ENCODE measurements at regions not wholly inside any gene's neighbourhood (a gene's known extent, or its start where the extent isn't known, plus 50 kb on each side); places are given as distances from the start of the nearest gene placed in this dataset.

DNA sequence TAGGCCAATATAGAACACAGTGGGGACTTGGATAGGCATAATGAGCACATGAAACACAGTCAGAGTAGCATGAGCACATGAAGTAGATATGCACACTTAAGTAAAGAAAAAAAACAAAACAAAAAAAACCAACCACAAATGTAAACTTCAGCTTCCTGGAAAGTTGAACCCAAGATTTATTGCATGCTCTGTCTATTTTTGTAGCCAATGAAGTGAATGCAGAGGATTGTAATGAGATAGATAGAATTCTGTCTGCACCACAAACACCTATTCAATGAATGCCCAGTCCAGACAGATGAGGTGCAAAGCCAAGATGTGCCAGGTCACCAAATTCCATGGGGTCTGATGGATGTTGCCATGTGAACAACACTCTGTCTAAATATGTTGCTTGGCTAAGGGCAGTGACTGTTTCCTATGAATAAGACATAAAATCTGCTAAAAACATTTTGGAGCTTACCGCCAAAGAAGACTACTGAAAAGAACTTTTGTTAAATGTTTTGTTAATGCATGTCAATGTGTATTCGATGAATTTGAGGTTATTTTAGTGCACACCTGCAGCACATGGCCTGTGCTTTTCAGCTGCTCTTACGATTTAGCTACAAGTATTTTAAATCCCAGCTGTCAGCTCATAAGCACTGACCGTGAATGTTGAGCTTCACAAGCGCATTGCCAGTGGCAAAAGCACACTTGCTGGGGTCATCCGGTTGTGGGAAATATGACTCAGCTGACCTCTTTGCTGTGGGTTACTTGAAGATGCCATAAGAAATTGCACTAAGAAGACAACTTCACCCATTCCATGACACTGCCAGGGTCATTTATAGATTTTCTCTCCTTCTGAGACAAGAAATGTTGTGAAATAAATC, 374.8 kb upstream of the GNPDA2 start:
- TF ChIP-seq, protein P1, sequence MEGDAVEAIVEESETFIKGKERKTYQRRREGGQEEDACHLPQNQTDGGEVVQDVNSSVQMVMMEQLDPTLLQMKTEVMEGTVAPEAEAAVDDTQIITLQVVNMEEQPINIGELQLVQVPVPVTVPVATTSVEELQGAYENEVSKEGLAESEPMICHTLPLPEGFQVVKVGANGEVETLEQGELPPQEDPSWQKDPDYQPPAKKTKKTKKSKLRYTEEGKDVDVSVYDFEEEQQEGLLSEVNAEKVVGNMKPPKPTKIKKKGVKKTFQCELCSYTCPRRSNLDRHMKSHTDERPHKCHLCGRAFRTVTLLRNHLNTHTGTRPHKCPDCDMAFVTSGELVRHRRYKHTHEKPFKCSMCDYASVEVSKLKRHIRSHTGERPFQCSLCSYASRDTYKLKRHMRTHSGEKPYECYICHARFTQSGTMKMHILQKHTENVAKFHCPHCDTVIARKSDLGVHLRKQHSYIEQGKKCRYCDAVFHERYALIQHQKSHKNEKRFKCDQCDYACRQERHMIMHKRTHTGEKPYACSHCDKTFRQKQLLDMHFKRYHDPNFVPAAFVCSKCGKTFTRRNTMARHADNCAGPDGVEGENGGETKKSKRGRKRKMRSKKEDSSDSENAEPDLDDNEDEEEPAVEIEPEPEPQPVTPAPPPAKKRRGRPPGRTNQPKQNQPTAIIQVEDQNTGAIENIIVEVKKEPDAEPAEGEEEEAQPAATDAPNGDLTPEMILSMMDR (IDR thresholded peaks at IDR 0.05) = no peak
- no peak for ATAC-seq
- H3K9me3 ChIP-seq = peaks cover 5% of the 10 kb centered on the region
- peak in 1 of 3 donors; percentile 2 for DNase-seq
- no peaks in the 10 kb centered on the region for H3K4me1 ChIP-seq (ENCODE audit: low read depth)
- intact Hi-C loops (cut with DNase I, micrococcal nuclease) = no loop called here
- no peak overlapping the region for H3K4me3 ChIP-seq
- no peaks in the 10 kb centered on the region for H3K36me3 ChIP-seq (ENCODE audit: low read depth)

DNA sequence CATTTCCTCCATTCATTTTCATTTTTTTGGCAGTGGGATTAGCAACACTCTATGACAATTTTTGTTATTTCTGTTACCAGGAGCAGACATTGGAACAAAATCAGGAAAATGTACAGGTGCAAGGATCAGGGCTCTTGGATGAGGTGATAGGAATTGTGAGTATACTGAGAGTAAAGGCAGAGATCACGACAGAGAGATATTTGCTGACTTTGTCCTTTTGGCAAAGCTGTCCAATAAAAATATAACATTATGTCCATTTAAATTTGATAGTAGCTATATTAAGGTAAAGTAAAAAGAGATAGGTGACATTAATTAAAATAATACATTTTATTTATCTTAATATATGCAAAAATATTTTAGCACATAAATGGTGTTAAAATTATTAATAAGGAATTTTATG, 373.1 kb upstream of the GNPDA2 start:
- Histone ChIP-seq H3K4me1 (ENCODE audit: low read depth) (no peaks in the 10 kb centered on the region), H3K9me3 (peaks cover 4% of the 10 kb centered on the region), H3K36me3 (ENCODE audit: low read depth) (no peaks in the 10 kb centered on the region), H3K4me3 (no peak overlapping the region)
- intact Hi-C loops (cut with DNase I, micrococcal nuclease) = no loop called here
- TF ChIP-seq, protein P1 (IDR thresholded peaks at IDR 0.05) = no peak
- ATAC-seq (no peak), DNase-seq (no peak)

DNA sequence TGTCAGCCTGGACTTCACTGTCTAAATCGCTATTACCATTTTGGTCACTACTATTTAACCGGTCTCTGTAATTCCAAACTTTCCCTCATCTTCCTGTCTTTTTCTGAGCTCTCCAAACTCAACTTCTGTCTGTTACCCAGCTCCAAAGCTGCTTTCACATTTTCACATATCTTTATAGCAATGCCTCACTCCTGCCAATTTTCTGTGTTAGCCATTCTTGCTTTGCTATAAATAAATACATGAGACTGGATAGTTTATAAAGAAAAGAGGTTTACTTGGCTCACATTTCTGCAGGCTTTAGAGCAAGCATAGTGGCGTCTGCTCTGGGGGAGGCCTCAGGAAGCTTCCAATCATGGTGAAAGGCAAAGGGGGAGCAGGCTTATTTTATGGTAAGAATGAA, 368.3 kb upstream of the GNPDA2 start:
- DNase-seq (no peak), ATAC-seq (no peak)
- Histone ChIP-seq H3K4me3 (no peak overlapping the region), H3K9me3 (peaks cover 25% of the 10 kb centered on the region), H3K4me1 (ENCODE audit: low read depth) (no peaks in the 10 kb centered on the region), H3K36me3 (ENCODE audit: low read depth) (no peaks in the 10 kb centered on the region)
- intact Hi-C loops (cut with DNase I, micrococcal nuclease) = no loop called here
- TF ChIP-seq, protein P1 (IDR thresholded peaks at IDR 0.05) = no peak

DNA sequence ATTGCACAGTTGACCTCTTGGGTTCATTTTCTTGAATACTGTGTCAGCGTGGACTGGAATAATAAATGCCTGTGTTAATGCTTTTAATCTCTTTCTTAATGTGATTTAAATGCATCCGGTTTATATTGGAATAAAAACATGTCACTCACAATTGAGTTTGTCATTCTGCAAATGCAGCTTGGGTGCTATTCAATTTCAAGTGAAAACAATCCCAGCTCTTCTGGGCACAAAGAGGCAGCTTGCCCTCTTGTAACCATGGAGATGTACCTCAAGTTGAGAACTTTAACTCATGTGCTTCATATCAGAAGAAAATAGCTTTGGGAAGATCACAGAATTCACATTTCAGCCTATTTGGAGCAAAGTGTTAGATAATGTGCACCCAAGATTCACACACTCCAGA, 355.7 kb upstream of the GNPDA2 start:
- no peaks in the 10 kb centered on the region for H3K36me3 ChIP-seq (ENCODE audit: low read depth)
- H3K9me3 ChIP-seq = no peaks in the 10 kb centered on the region
- TF ChIP-seq, protein P1 (IDR thresholded peaks at IDR 0.05) = no peak
- H3K4me1 ChIP-seq (ENCODE audit: low read depth) = no peaks in the 10 kb centered on the region
- ATAC-seq (no peak), DNase-seq (no peak)
- H3K4me3 ChIP-seq = no peak overlapping the region
- intact Hi-C loops (cut with DNase I, micrococcal nuclease) = no loop called here

DNA sequence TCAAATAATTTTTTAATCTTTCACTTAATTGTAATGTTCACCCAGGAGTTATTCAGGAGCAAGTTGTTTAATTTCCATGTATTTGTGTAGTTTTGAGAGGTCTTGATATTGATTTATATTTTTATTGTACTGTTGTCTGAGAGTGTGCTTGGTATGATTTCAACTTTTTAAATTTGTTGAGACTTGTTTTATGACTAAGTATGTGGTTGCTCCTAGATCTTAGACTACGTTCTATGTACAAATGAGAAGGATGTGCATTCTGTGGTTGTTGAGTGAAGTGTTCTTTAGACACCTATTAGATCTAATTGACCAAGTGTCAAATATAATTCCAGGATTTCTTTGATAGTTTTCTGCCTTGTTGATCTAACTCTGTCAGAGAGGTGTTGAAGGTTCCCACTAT, 353.3 kb upstream of the GNPDA2 start:
- TF ChIP-seq, protein P1 (IDR thresholded peaks at IDR 0.05) = no peak
- Histone ChIP-seq H3K36me3 (ENCODE audit: low read depth) (no peaks in the 10 kb centered on the region), H3K9me3 (no peaks in the 10 kb centered on the region), H3K4me1 (ENCODE audit: low read depth) (no peaks in the 10 kb centered on the region), H3K4me3 (no peak overlapping the region)
- DNase-seq = no peak
- intact Hi-C loops (cut with DNase I, micrococcal nuclease) = no loop called here
- ATAC-seq = no peak
